Embryonic facial prominence (tissue), 1 donor: ENCODE measurements at regions not wholly inside any gene's neighbourhood (a gene's known extent, or its start where the extent isn't known, plus 50 kb on each side); places are given as distances from the start of the nearest gene placed in this dataset.

Source experiments
- DNase-seq: peaks from one replicate; pipeline ENCODE4 v3.0.0-alpha.2; 2016; ENCODE audit errors: extremely low spot score

- DNase-seq = peak; percentile 11
Observed at GRCh38 chr3:115325539-115325938, 178.5 kb upstream of the ZBTB20 start.

GRCh38 chr3:115330430-115330829 lies 183.3 kb upstream of the ZBTB20 start:
- DNase-seq = no peak

- DNase-seq = no peak
Observed at GRCh38 chr3:115332998-115333397, 185.9 kb upstream of the ZBTB20 start.

GRCh38 chr3:115336836-115337235 lies 189.7 kb upstream of the ZBTB20 start:
- no peak for DNase-seq

GRCh38 chr3:115340586-115340985 lies 193.5 kb upstream of the ZBTB20 start:
- no peak for DNase-seq

GRCh38 chr3:115341208-115341607 lies 194.1 kb upstream of the ZBTB20 start:
- no peak for DNase-seq

GRCh38 chr3:115347737-115348136 lies 200.6 kb upstream of the ZBTB20 start:
- no peak for DNase-seq

GRCh38 chr3:115348412-115348811 lies 201.3 kb upstream of the ZBTB20 start:
- DNase-seq = no peak

- no peak for DNase-seq
Observed at GRCh38 chr3:115348951-115349745, 202.1 kb upstream of the ZBTB20 start.

GRCh38 chr3:115350606-115351005 lies 203.5 kb upstream of the ZBTB20 start:
- DNase-seq = no peak

- no peak for DNase-seq
Observed at GRCh38 chr3:115351193-115351592, 204.1 kb upstream of the ZBTB20 start.

- DNase-seq = no peak
Observed at GRCh38 chr3:115354010-115354409, 206.9 kb upstream of the ZBTB20 start.

- DNase-seq = no peak
Observed at GRCh38 chr3:115357456-115357855, 210.4 kb upstream of the ZBTB20 start.

- no peak for DNase-seq
Observed at GRCh38 chr3:115359536-115359935, 212.4 kb upstream of the ZBTB20 start.

- DNase-seq = no peak
Observed at GRCh38 chr3:115361806-115362205, 214.7 kb upstream of the ZBTB20 start.

- DNase-seq = no peak
Observed at GRCh38 chr3:115363071-115363470, 216.0 kb upstream of the ZBTB20 start.

- DNase-seq = no peak
Observed at GRCh38 chr3:115369021-115369420, 221.9 kb upstream of the ZBTB20 start.

GRCh38 chr3:115375362-115375761 lies 228.3 kb upstream of the ZBTB20 start:
- no peak for DNase-seq

GRCh38 chr3:115380883-115381572 lies 233.9 kb upstream of the ZBTB20 start:
- no peak for DNase-seq

- DNase-seq = no peak
Observed at GRCh38 chr3:115381573-115381912, 234.5 kb upstream of the ZBTB20 start.

GRCh38 chr3:115381931-115382330 lies 234.8 kb upstream of the ZBTB20 start:
- no peak for DNase-seq

- DNase-seq = no peak
Observed at GRCh38 chr3:115384381-115384780, 237.3 kb upstream of the ZBTB20 start.
